ENCODE measurements at regions not wholly inside any gene's neighbourhood (a gene's known extent, or its start where the extent isn't known, plus 50 kb on each side); places are given as distances from the start of the nearest gene placed in this dataset.

GRCh38 chr18:79616651-79617510, 62.7 kb upstream of the CTDP1 start:
- DNase-seq (peak in 1 of 10 donors; percentile 1), ATAC-seq (peak in 1 of 2 donors; percentile 36)
- Mint-ChIP-seq H3K4me3 (peak overlapping the region in 1 of 10 donors; percentile 45), H3K27ac (no peak overlapping the region), H3K4me1 (peaks cover 0 to 1% (median 0%) of the 10 kb centered on the region in 4 donors), H3K36me3 (no peaks in the 10 kb centered on the region), H3K27me3 (peaks cover 0 to 14% (median 7%) of the 10 kb centered on the region in 5 donors), H3K9me3 (peaks cover 0 to 2% (median 0%) of the 10 kb centered on the region in 9 donors)
- POLR2A ChIA-PET: no interaction called here

GRCh38 chr18:79617511-79618500, 61.8 kb upstream of the CTDP1 start:
- ATAC-seq (no peak), DNase-seq (peak in 1 of 10 donors; percentile 31)
- Mint-ChIP-seq H3K27me3 (peaks cover 0 to 14% (median 7%) of the 10 kb centered on the region in 5 donors), H3K9me3 (peaks cover 0 to 2% (median 0%) of the 10 kb centered on the region in 9 donors), H3K36me3 (no peaks in the 10 kb centered on the region), H3K27ac (no peak overlapping the region), H3K4me3 (peak overlapping the region in 1 of 10 donors; percentile 42), H3K4me1 (peaks cover 0 to 1% (median 0%) of the 10 kb centered on the region in 4 donors)
- POLR2A ChIA-PET: no interaction called here

- ATAC-seq (no peak), DNase-seq (peak in 1 of 10 donors; percentile 24)
- peaks cover 0 to 24% (median under 1%) of the 10 kb centered on the region in 4 donors for H3K4me1 Mint-ChIP-seq
- no peak overlapping the region for H3K27ac Mint-ChIP-seq
- peaks cover 1 to 32% (median 9%) of the 10 kb centered on the region in 5 donors for H3K27me3 Mint-ChIP-seq
- peaks cover 0 to 3% (median 0%) of the 10 kb centered on the region in 3 donors for H3K36me3 Mint-ChIP-seq
- no peak overlapping the region for H3K4me3 Mint-ChIP-seq
- POLR2A ChIA-PET: no interaction called here
- peaks cover 0 to 2% (median 0%) of the 10 kb centered on the region in 9 donors for H3K9me3 Mint-ChIP-seq
These were observed 58.9 kb upstream of the CTDP1 start for GRCh38 chr18:79620576-79621165.

- DNase-seq (peak in 1 of 10 donors; percentile 50), ATAC-seq (no peak)
- Mint-ChIP-seq H3K9me3 (peaks cover 0 to 2% (median 0%) of the 10 kb centered on the region in 9 donors), H3K27me3 (peaks cover 1 to 40% (median 9%) of the 10 kb centered on the region in 5 donors), H3K4me3 (no peak overlapping the region), H3K36me3 (peaks cover 0 to 3% (median 0%) of the 10 kb centered on the region in 3 donors), H3K4me1 (peaks cover 0 to 28% (median under 1%) of the 10 kb centered on the region in 4 donors), H3K27ac (no peak overlapping the region)
- POLR2A ChIA-PET: no interaction called here
These were observed 58.1 kb upstream of the CTDP1 start for GRCh38 chr18:79621501-79621900.

GRCh38 chr18:79622004-79622403, 57.6 kb upstream of the CTDP1 start:
- no peak for ATAC-seq
- peaks cover 0 to 3% (median 0%) of the 10 kb centered on the region in 3 donors for H3K36me3 Mint-ChIP-seq
- peaks cover 0 to 2% (median 0%) of the 10 kb centered on the region in 9 donors for H3K9me3 Mint-ChIP-seq
- POLR2A ChIA-PET: no interaction called here
- DNase-seq: no peak
- no peak overlapping the region for H3K4me3 Mint-ChIP-seq
- H3K27me3 Mint-ChIP-seq: peaks cover 1 to 45% (median 10%) of the 10 kb centered on the region in 5 donors
- no peak overlapping the region for H3K27ac Mint-ChIP-seq
- peaks cover 0 to 31% (median under 1%) of the 10 kb centered on the region in 4 donors for H3K4me1 Mint-ChIP-seq

- Mint-ChIP-seq H3K4me3 (peak overlapping the region in 2 of 10 donors; percentile 10 to 55), H3K36me3 (peaks cover 0 to 3% (median 0%) of the 10 kb centered on the region in 3 donors), H3K27me3 (peaks cover 0 to 62% (median 12%) of the 10 kb centered on the region in 5 donors), H3K27ac (peak overlapping the region in 1 of 10 donors; percentile 44), H3K4me1 (peaks cover 0 to 31% (median 2%) of the 10 kb centered on the region in 4 donors), H3K9me3 (no peaks in the 10 kb centered on the region)
- no peak for ATAC-seq
- DNase-seq: peak in 1 of 10 donors; percentile 15
- POLR2A ChIA-PET: no interaction called here
These were observed 55.0 kb upstream of the CTDP1 start for GRCh38 chr18:79624356-79625170.

- Mint-ChIP-seq H3K27me3 (peaks cover 0 to 62% (median 12%) of the 10 kb centered on the region in 5 donors), H3K9me3 (no peaks in the 10 kb centered on the region), H3K36me3 (peaks cover 0 to 3% (median 0%) of the 10 kb centered on the region in 3 donors), H3K4me1 (peaks cover 0 to 31% (median 2%) of the 10 kb centered on the region in 4 donors), H3K27ac (no peak overlapping the region), H3K4me3 (peak overlapping the region in 2 of 10 donors; percentile 10 to 55)
- POLR2A ChIA-PET: no interaction called here
- peak in 2 of 10 donors; percentile 9 to 26 for DNase-seq
- ATAC-seq: no peak
These were observed 54.2 kb upstream of the CTDP1 start for GRCh38 chr18:79625195-79625923.

GRCh38 chr18:79625924-79626561, 53.6 kb upstream of the CTDP1 start:
- H3K27ac Mint-ChIP-seq: no peak overlapping the region
- ATAC-seq (no peak), DNase-seq (peak in 1 of 10 donors; percentile 62)
- no peaks in the 10 kb centered on the region for H3K9me3 Mint-ChIP-seq
- peaks cover 0 to 34% (median 3%) of the 10 kb centered on the region in 4 donors for H3K4me1 Mint-ChIP-seq
- peaks cover 0 to 3% (median 0%) of the 10 kb centered on the region in 3 donors for H3K36me3 Mint-ChIP-seq
- no peak overlapping the region for H3K4me3 Mint-ChIP-seq
- POLR2A ChIA-PET: no interaction called here
- H3K27me3 Mint-ChIP-seq: peaks cover 0 to 62% (median 12%) of the 10 kb centered on the region in 5 donors

- peak overlapping the region in 1 of 10 donors; percentile 40 for H3K27ac Mint-ChIP-seq
- POLR2A ChIA-PET: no interaction called here
- no peak overlapping the region for H3K4me3 Mint-ChIP-seq
- peaks cover 0 to 41% (median 4%) of the 10 kb centered on the region in 4 donors for H3K4me1 Mint-ChIP-seq
- DNase-seq (peak in 1 of 10 donors; percentile 50), ATAC-seq (no peak)
- H3K9me3 Mint-ChIP-seq: no peaks in the 10 kb centered on the region
- H3K27me3 Mint-ChIP-seq: peaks cover 0 to 62% (median 12%) of the 10 kb centered on the region in 5 donors
- peaks cover 0 to 3% (median 0%) of the 10 kb centered on the region in 3 donors for H3K36me3 Mint-ChIP-seq
These were observed 52.5 kb upstream of the CTDP1 start for GRCh38 chr18:79626905-79627749.

GRCh38 chr18:79627750-79628294, 51.8 kb upstream of the CTDP1 start:
- POLR2A ChIA-PET: no interaction called here
- ATAC-seq (no peak), DNase-seq (peak in 1 of 10 donors; percentile 61)
- Mint-ChIP-seq H3K4me1 (peaks cover 0 to 41% (median 4%) of the 10 kb centered on the region in 4 donors), H3K27ac (no peak overlapping the region), H3K4me3 (no peak overlapping the region), H3K27me3 (peaks cover 0 to 58% (median 12%) of the 10 kb centered on the region in 5 donors), H3K36me3 (peaks cover 0 to 3% (median 0%) of the 10 kb centered on the region in 3 donors), H3K9me3 (no peaks in the 10 kb centered on the region)

Data from naive thymus-derived CD8-positive, alpha-beta T cell (primary cell).